Astrocyte (in vitro differentiated cells and primary cell): ENCODE measurements at regions not wholly inside any gene's neighbourhood (a gene's known extent, or its start where the extent isn't known, plus 50 kb on each side); places are given as distances from the start of the nearest gene placed in this dataset.

Experiments
- DNase-seq: peaks from one replicate; pipeline ENCODE4 v3.0.0-alpha.2; 2010; ENCODE audit warnings: low read depth
- FAIRE-seq: peaks from 2 replicates; lab custom pipeline; 2011; peaks lifted over from hg19 to GRCh38; lab: Jason Lieb, UNC
- H2AFZ ChIP-seq: 2 replicates; pipeline ENCODE4 v1.6.0; 2012; ENCODE audit warnings: low read depth, low read length, inconsistent platforms
- H3K27ac ChIP-seq: 2 replicates; pipeline ENCODE4 v1.5.1; 2011; ENCODE audit warnings: low read depth, low read length, inconsistent platforms
- H3K27me3 ChIP-seq: 2 replicates; pipeline ENCODE4 v1.6.0; 2011; ENCODE audit warnings: low read length, inconsistent platforms; ENCODE audit not compliant: insufficient read depth
- H3K36me3 ChIP-seq: 2 replicates; pipeline ENCODE4 v1.5.1; 2011; ENCODE audit warnings: low read length, inconsistent platforms; ENCODE audit not compliant: insufficient read depth
- H3K4me1 ChIP-seq: 2 replicates; pipeline ENCODE4 v1.5.1; 2011; ENCODE audit warnings: low read length, inconsistent platforms; ENCODE audit not compliant: insufficient read depth
- H3K4me2 ChIP-seq: 2 replicates; pipeline ENCODE4 v1.6.0; 2012; ENCODE audit warnings: low read length, inconsistent platforms
- H3K4me3 ChIP-seq: 2 replicates; pipeline ENCODE4 v1.5.1; 2011; ENCODE audit warnings: low read depth, mild to moderate bottlenecking, low read length, inconsistent platforms; ENCODE audit not compliant: insufficient read depth
- H3K79me2 ChIP-seq: 2 replicates; pipeline ENCODE4 v1.6.0; 2012; ENCODE audit warnings: mild to moderate bottlenecking, low read length, inconsistent platforms; ENCODE audit not compliant: insufficient read depth
- H3K9ac ChIP-seq: 2 replicates; pipeline ENCODE4 v1.6.0; 2012; ENCODE audit warnings: mild to moderate bottlenecking, low read length, inconsistent platforms
- H3K9me3 ChIP-seq: 2 replicates; pipeline ENCODE4 v1.5.1; 2012; ENCODE audit warnings: low read depth, mild to moderate bottlenecking, low read length, inconsistent platforms; ENCODE audit not compliant: insufficient read depth
- H4K20me1 ChIP-seq: 2 replicates; pipeline ENCODE4 v1.6.0; 2012; ENCODE audit warnings: low read length, inconsistent platforms; ENCODE audit not compliant: insufficient read depth
- H3K27ac Mint-ChIP-seq: one replicate; pipeline ENCODE4 v1.8.0; 2021; ENCODE audit warnings: mild to moderate bottlenecking, mixed read lengths; ENCODE audit not compliant: unreplicated experiment
- H3K27me3 Mint-ChIP-seq: one replicate; pipeline ENCODE4 v1.8.0; 2021; ENCODE audit warnings: low read depth, mixed read lengths; ENCODE audit not compliant: unreplicated experiment
- H3K36me3 Mint-ChIP-seq: one replicate; pipeline ENCODE4 v1.8.0; 2021; ENCODE audit warnings: low read depth, mixed read lengths; ENCODE audit not compliant: unreplicated experiment
- H3K4me1 Mint-ChIP-seq: one replicate; pipeline ENCODE4 v1.8.0; 2021; ENCODE audit warnings: low read depth, mixed read lengths; ENCODE audit not compliant: unreplicated experiment
- H3K4me3 Mint-ChIP-seq: one replicate; pipeline ENCODE4 v1.8.0; 2021; ENCODE audit warnings: mild to moderate bottlenecking, moderate library complexity, mixed read lengths; ENCODE audit not compliant: unreplicated experiment
- H3K9me3 Mint-ChIP-seq: one replicate; pipeline ENCODE4 v1.8.0; 2021; ENCODE audit warnings: mild to moderate bottlenecking, mixed read lengths; ENCODE audit not compliant: unreplicated experiment
- CTCF ChIP-seq: IDR thresholded peaks from 2 replicates; pipeline ENCODE4 v1.5.1; 2011; ENCODE audit warnings: low read depth, mild to moderate bottlenecking, inconsistent platforms, low read length, moderate library complexity; ENCODE audit not compliant: insufficient read depth
- EZH2 ChIP-seq: IDR thresholded peaks from 2 replicates; pipeline ENCODE4 v1.6.1; 2012; ENCODE audit warnings: mild to moderate bottlenecking, low read length, inconsistent platforms; ENCODE audit not compliant: insufficient read depth

GRCh38 chr16:48435318-48435680, 50.1 kb upstream of the SIAH1 start:
- Histone ChIP-seq H2AFZ (no peak overlapping the region), H4K20me1 (no peaks in the 10 kb centered on the region), H3K36me3 (no peaks in the 10 kb centered on the region), H3K9ac (no peak overlapping the region), H3K9me3 (no peaks in the 10 kb centered on the region), H3K4me2 (no peak overlapping the region), H3K4me1 (peaks cover 7% of the 10 kb centered on the region), H3K4me3 (no peak overlapping the region), H3K27me3 (no peaks in the 10 kb centered on the region), H3K79me2 (no peaks in the 10 kb centered on the region), H3K27ac (no peak overlapping the region)
- peaks cover 3% of the 10 kb centered on the region for H3K9me3 Mint-ChIP-seq
- DNase-seq (no peak), FAIRE-seq (no peak)
- peaks cover 2% of the 10 kb centered on the region for H3K36me3 Mint-ChIP-seq
- H3K27me3 Mint-ChIP-seq = peaks cover 21% of the 10 kb centered on the region
- no peak overlapping the region for H3K4me3 Mint-ChIP-seq
- H3K4me1 Mint-ChIP-seq = peaks cover 7% of the 10 kb centered on the region
- TF ChIP-seq CTCF (no peak), EZH2 (no peak)
- H3K27ac Mint-ChIP-seq = no peak overlapping the region
